SK-N-SH (cell line): ENCODE measurements at regions not wholly inside any gene's neighbourhood (a gene's known extent, or its start where the extent isn't known, plus 50 kb on each side); places are given as distances from the start of the nearest gene placed in this dataset.

Experiments used
- EP300 ChIP-seq, 2 experiments: IDR thresholded peaks; 2 replicates each; pipeline versions ENCODE4 v1.4.0 to v1.6.1; 2012; ENCODE audit warnings: borderline replicate concordance in 1 of 2, low read depth in 1 of 2, low read length in 1 of 2
- MXI1 ChIP-seq: IDR thresholded peaks from 2 replicates; pipeline ENCODE4 v1.6.1; 2012; ENCODE audit warnings: mild to moderate bottlenecking, low read depth, low read length, improper control_type of control experiment

GRCh38 chr13:73240193-73240592, 181.4 kb downstream of the KLF5 start:
- TF ChIP-seq MXI1 (no peak), EP300 (IDR thresholded peaks at IDR 0.05; ENCODE audit: borderline replicate concordance in 1 of 2, low read depth in 1 of 2, low read length in 1 of 2) (no peak)
